HG03108 (cell line): ENCODE measurements at regions not wholly inside any gene's neighbourhood (a gene's known extent, or its start where the extent isn't known, plus 50 kb on each side); places are given as distances from the start of the nearest gene placed in this dataset.
"Not testable (repeated sequence)": the region's sequence is repeated elsewhere in the genome, so short reads cannot be mapped to it uniquely, and the experiment has no call there.

Experiments
- ATAC-seq: cut with Tn5 transposase; IDR thresholded peaks from one replicate; pipeline ENCODE4 v1.9.1; 2021; ENCODE audit warnings: moderate library complexity; ENCODE audit not compliant: unreplicated experiment

- no peak for ATAC-seq
Measured at GRCh38 chr11:122023614-122024250, 92.3 kb downstream of the BLID start.

DNA sequence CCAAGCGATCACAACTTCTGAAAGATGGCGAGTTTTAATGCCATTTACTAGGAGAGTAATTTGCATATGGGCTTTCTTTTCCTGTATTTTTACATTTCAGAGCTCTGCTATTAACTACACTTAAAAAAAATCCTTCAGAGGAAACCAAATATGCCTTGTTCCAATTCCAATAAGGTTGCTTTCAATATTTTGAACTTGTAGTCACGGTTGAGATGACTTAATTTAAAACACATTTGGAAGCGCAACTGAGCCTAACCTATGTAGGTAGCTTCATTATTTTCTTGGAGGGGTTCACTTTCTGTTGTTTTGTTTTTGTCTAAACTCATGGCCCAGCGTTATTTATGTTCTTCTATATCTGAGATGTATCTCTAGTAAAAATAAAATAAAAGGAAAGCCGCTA is 93.4 kb downstream of the BLID start:
- no peak for ATAC-seq

- no peak for ATAC-seq
Measured at GRCh38 chr11:122020902-122021301, 95.1 kb downstream of the BLID start.

GRCh38 chr11:122019908-122020694 is 95.9 kb downstream of the BLID start:
- ATAC-seq = no peak

GRCh38 chr11:122007601-122008071 is 108.4 kb downstream of the BLID start:
- no peak for ATAC-seq

DNA sequence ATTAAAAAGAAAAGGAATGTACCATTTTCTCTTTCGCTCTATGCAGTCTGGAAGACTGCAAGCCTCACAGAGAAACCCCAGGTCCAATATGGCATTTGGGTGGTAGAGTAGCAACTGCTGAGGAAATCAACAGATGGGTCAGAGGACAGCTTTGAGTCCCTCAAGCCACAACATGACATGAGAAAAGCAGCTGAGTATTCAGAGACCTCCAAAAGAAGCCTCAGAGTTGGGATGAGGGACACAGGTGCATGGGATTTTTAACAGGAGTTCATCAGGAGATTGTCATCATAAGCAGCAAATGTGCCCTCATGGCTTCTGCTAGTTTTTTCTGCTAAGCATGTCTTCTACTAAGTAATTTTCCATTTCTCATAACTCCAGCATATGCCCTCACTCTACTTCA is 111.6 kb downstream of the BLID start:
- no peak for ATAC-seq

GRCh38 chr11:122002926-122003325 is 113.1 kb downstream of the BLID start:
- no peak for ATAC-seq

GRCh38 chr11:122002047-122002446 is 114.0 kb downstream of the BLID start:
- ATAC-seq = no peak

DNA sequence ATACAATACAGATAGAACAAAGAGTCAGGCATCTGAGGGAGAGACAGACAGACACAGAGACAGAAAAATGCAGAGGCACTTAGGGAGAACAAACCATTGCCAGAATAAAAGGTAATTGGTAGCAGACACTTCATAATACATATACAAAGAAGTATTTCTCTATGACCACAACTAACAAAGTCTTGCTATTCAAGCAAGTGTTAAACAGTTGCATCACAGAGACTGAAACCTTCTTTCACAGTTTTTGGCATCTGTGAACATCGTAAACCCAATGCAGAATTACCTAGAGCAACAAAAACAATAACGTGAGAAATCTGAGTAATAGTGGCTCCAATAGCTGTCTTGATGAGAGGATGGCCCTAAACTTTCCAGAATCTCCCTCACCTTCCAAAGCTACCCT is 116.4 kb downstream of the BLID start:
- ATAC-seq = no peak

GRCh38 chr11:121996574-121996973 is 119.4 kb downstream of the BLID start:
- no peak for ATAC-seq

- ATAC-seq = no peak
Measured at GRCh38 chr11:121983901-121984300, 132.1 kb downstream of the BLID start.

DNA sequence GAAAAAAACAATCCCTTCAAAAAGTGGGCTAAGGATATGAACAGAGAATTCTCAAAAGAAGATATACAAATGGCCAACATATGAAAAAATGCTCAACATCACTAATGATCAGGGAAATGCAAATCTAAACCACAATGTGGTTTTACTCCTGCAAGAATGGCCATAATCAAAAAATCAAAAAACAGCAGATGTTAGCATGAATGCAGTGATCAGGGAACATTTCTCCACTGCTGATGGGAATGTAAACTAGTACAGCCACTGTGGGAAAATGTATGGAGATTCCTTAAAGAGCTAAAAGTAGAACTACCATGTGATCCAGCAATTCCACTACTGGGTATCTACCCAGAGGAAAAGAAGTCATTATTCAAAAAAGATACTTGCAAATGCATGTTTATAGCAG is 138.1 kb downstream of the BLID start:
- not testable (repeated sequence) for ATAC-seq

DNA sequence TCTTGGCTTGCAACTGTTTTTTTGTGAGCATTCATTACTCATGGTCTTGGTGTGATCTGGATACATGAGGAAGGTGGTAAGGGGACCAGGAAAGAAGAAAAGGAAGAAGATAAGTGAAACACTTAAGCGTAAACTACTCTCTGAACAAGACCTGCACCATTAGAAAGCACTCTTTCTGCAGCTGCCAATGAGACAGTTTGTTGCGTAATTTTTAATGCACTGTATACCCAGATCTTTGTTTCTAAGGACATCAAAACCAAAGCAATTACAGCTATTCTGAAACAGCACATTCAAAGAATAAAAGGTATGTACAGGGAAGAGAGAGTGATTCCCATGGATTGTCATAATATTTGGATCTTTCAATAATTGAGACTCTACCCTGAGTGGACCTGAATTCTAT is 147.4 kb downstream of the BLID start:
- no peak for ATAC-seq

DNA sequence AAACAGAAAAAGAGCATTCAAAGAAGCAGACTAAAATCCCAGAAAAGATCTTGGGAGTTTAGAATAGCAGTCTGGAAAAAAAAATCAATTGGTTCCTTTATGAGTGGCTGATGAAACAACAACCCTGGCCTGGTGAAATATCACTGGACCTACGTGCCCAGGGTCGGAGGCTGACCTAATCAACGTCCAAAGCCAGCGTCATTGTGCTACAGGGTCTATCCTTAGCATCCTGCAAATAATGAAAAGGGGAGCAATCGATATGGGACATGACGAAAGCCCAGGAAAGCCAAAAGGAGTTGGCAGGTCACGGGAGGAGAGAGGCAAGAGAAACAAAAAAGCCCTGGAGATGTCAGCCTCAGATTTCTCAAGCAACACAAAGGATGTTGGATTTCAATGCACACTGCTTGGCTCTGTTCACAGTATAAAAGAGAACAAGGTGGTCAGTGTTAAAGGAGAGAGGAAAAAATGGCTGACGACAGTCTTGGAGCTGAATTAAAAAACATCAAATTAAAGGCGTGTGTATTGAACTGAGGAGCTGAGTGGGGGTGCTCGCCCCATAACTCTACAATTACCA is 148.8 kb downstream of the BLID start:
- ATAC-seq = no peak

- no peak for ATAC-seq
Measured at GRCh38 chr11:121965330-121965729, 150.7 kb downstream of the BLID start.

GRCh38 chr11:121964591-121964990 is 151.4 kb downstream of the BLID start:
- no peak for ATAC-seq

GRCh38 chr11:121963846-121964245 is 152.2 kb downstream of the BLID start:
- not testable (repeated sequence) for ATAC-seq

GRCh38 chr11:121961321-121961801 is 154.7 kb downstream of the BLID start:
- ATAC-seq = no peak

DNA sequence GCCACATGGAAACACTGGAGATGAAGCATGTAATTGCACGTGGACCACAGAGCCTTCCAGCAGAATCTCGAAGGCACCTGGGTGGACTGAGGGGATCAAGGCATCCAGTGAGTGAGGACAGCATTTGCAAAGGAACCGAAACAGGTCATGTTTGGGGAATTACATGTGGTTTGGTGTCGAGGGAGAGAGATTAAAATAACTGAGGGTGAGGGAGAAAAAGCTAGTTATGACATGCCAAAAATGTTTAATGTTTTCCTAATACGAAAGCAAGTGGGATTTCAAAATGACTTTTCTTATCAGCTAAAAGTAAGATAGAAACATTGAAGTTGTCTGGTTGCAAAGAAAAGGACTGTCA is 157.1 kb downstream of the BLID start:
- ATAC-seq = no peak

GRCh38 chr11:121958323-121958970 is 157.6 kb downstream of the BLID start:
- no peak for ATAC-seq

GRCh38 chr11:121953122-121953521 is 162.9 kb downstream of the BLID start:
- no peak for ATAC-seq

DNA sequence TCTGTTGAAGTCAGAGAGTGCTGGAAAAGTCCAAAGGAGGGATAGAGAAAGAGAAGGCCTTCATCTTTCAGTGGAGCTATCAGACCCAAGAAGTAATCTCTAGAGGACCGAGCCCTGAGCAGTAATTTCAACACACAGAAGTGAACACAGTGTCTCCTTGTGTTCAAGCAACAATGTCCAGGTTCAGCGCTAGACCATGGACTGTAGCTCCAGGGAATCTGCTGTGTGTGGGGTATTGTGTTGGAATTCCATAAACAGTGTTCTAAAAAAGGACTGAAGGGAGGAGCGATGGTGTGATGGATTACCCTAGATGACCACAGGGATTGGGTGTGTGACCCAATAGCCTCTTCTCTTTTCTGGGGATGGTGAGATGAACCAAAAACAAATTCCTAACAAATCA is 165.9 kb downstream of the BLID start:
- no peak for ATAC-seq
